Stimulated activated CD4-positive, alpha-beta T cell treated with anti-CD3 and anti-CD28 coated beads, Interleukin-2, amount 100 ng/mL, for 4 hours (primary cell): ENCODE measurements at regions not wholly inside any gene's neighbourhood (a gene's known extent, or its start where the extent isn't known, plus 50 kb on each side); places are given as distances from the start of the nearest gene placed in this dataset.
"Not testable (repeated sequence)": the region's sequence is repeated elsewhere in the genome, so short reads cannot be mapped to it uniquely, and the experiment has no call there.

ENCODE experiments used
- DNase-seq: peaks from one replicate; pipeline ENCODE4 v3.0.0-alpha.2; 2020; ENCODE audit warnings: low read depth

- DNase-seq: no peak
Observed at GRCh38 chr10:60615541-60615940, 162.7 kb upstream of the CDK1 start.

GRCh38 chr10:60614363-60614762, 163.9 kb upstream of the CDK1 start:
- no peak for DNase-seq

GRCh38 chr10:60613434-60613833, 164.8 kb upstream of the CDK1 start:
- DNase-seq: no peak

GRCh38 chr10:60611291-60611747, 167.0 kb upstream of the CDK1 start:
- DNase-seq: peak; percentile 7

GRCh38 chr10:60607372-60607771, 170.9 kb upstream of the CDK1 start:
- no peak for DNase-seq

- no peak for DNase-seq
Observed at GRCh38 chr10:60606343-60607080, 171.8 kb upstream of the CDK1 start.

- no peak for DNase-seq
Observed at GRCh38 chr10:60605476-60605875, 172.8 kb upstream of the CDK1 start.

- no peak for DNase-seq
Observed at GRCh38 chr10:60604342-60604741, 173.9 kb upstream of the CDK1 start.

- no peak for DNase-seq
Observed at GRCh38 chr10:60597513-60597912, 180.8 kb upstream of the CDK1 start.

- DNase-seq: no peak
Observed at GRCh38 chr10:60595852-60596251, 182.4 kb upstream of the CDK1 start.

GRCh38 chr10:60594476-60595051, 183.7 kb upstream of the CDK1 start:
- DNase-seq: no peak

GRCh38 chr10:60591119-60591518, 187.2 kb upstream of the CDK1 start:
- DNase-seq: no peak

GRCh38 chr10:60589376-60589775, 188.9 kb upstream of the CDK1 start:
- no peak for DNase-seq

- not testable (repeated sequence) for DNase-seq
Observed at GRCh38 chr10:60581782-60582181, 192.1 kb upstream of the ANK3 start.

- DNase-seq: no peak
Observed at GRCh38 chr10:60578217-60578616, 188.5 kb upstream of the ANK3 start.

- DNase-seq: no peak
Observed at GRCh38 chr10:60576130-60577069, 186.7 kb upstream of the ANK3 start.

- no peak for DNase-seq
Observed at GRCh38 chr10:60575105-60575504, 185.4 kb upstream of the ANK3 start.

- DNase-seq: no peak
Observed at GRCh38 chr10:60574388-60574787, 184.7 kb upstream of the ANK3 start.

- peak; percentile 19 for DNase-seq
Observed at GRCh38 chr10:60573336-60573735, 183.7 kb upstream of the ANK3 start.

GRCh38 chr10:60572511-60573194, 183.0 kb upstream of the ANK3 start:
- no peak for DNase-seq

GRCh38 chr10:60570896-60571295, 181.2 kb upstream of the ANK3 start:
- no peak for DNase-seq

GRCh38 chr10:60570272-60570865, 180.7 kb upstream of the ANK3 start:
- DNase-seq: no peak
